Psoas muscle (tissue), 7 donors: ENCODE measurements at regions not wholly inside any gene's neighbourhood (a gene's known extent, or its start where the extent isn't known, plus 50 kb on each side); places are given as distances from the start of the nearest gene placed in this dataset.

Experiments used
- ATAC-seq, 4 donors: fragments of 200-7000 bp; cut with Tn5 transposase; one replicate each; pipeline ENCODE4 v1.9.1; 2020; ENCODE audit warnings: moderate library complexity in 3 of 4, mild to moderate bottlenecking in 2 of 4
- DNase-seq, 2 donors: peaks; one replicate each; pipeline ENCODE4 v3.0.0-alpha.2; 2020
- H3K27ac ChIP-seq: fragments of 200-600 bp; one replicate; pipeline ENCODE4 v1.8.0; 2022
- H3K27me3 ChIP-seq, 3 donors: fragments of 200-600 bp in 1 of 3; one replicate each; pipeline versions ENCODE4 v1.6.1 to v1.8.0; 2013 to 2022; ENCODE audit warnings: low read length in 2 of 3, mild to moderate bottlenecking in 2 of 3, moderate library complexity in 1 of 3; ENCODE audit not compliant: insufficient read depth in 3 of 3
- H3K36me3 ChIP-seq, 2 donors: fragments of 200-600 bp in 1 of 2; one replicate each; pipeline versions ENCODE4 v1.6.1 to v1.8.0; 2013 to 2022; ENCODE audit warnings: low read depth in 1 of 2, mild to moderate bottlenecking in 1 of 2, moderate library complexity in 1 of 2; ENCODE audit not compliant: insufficient read depth in 1 of 2
- H3K4me1 ChIP-seq: fragments of 200-600 bp; one replicate; pipeline ENCODE4 v1.8.0; 2022
- H3K4me3 ChIP-seq: fragments of 200-600 bp; one replicate; pipeline ENCODE4 v1.8.0; 2022; ENCODE audit warnings: mild to moderate bottlenecking
- H3K9me3 ChIP-seq: fragments of 200-600 bp; one replicate; pipeline ENCODE4 v1.8.0; 2022
- CTCF ChIP-seq: fragments of 200-600 bp; IDR thresholded peaks from one replicate; pipeline ENCODE4 v1.8.0; 2022; ENCODE audit warnings: antibody characterized with exemption
- WGBS, 3 donors: extraction: QIAGEN DNeasy Blood & Tissue Kit; methylation state at CpG; one replicate each; pipeline versions ENCODE4 v1.1.6 to v1.1.7; 2013; 5-methylcytosine and 5-hydroxymethylcytosine counted together
- intact Hi-C, 2 donors: fragments of 100-400 bp; cut with DNase I; formaldehyde crosslinking; loops; one replicate each; pipeline versions ENCODE4 v1.11.0 to v1.14.2; 2022
- donor health status: healthy with polysubstance abuse.
- donor health status: DM: no; HTN: no; CAD: no; lungs with moderate emphysema.
- donor health status: Bipolar disorder and iron deficiency.
- donor health status: healthy.
- donor health status: DM: yes; HTN: yes; CAD: no.
- donor health status: DM: no; HTN: no; CAD: no.
- donor health status: DM: yes; HTN: yes; CAD: no.

GRCh38 chr17:79525793-79526677 is 84.8 kb downstream of the RBFOX3 start:
- ATAC-seq = no peak
- intact Hi-C loops = no loop called here
- WGBS, 3 donors = 64 to 75% (median 68%) methylated on average over 22 of the region's 22 CpGs
- H3K4me3 ChIP-seq = no peak overlapping the region
- DNase-seq = no peak
- H3K36me3 ChIP-seq = no peaks in the 10 kb centered on the region
- H3K9me3 ChIP-seq = no peaks in the 10 kb centered on the region
- TF ChIP-seq CTCF = no peak
- H3K27me3 ChIP-seq = peaks cover 0 to 91% (median 22%) of the 10 kb centered on the region in 3 donors
- no peak overlapping the region for H3K27ac ChIP-seq
- H3K4me1 ChIP-seq = no peaks in the 10 kb centered on the region

GRCh38 chr17:79524213-79525187 is 86.4 kb downstream of the RBFOX3 start:
- H3K27ac ChIP-seq = no peak overlapping the region
- no peaks in the 10 kb centered on the region for H3K9me3 ChIP-seq
- intact Hi-C loops = no loop called here
- no peak overlapping the region for H3K4me3 ChIP-seq
- H3K36me3 ChIP-seq = no peaks in the 10 kb centered on the region
- no peak for TF ChIP-seq CTCF
- no peaks in the 10 kb centered on the region for H3K4me1 ChIP-seq
- ATAC-seq = no peak
- H3K27me3 ChIP-seq = peaks cover 0 to 94% (median 21%) of the 10 kb centered on the region in 3 donors
- WGBS, 3 donors = 60 to 61% (median 60%) methylated on average over 19 of the region's 19 CpGs
- DNase-seq = no peak

- Histone ChIP-seq H3K4me1 (no peaks in the 10 kb centered on the region), H3K9me3 (no peaks in the 10 kb centered on the region), H3K36me3 (no peaks in the 10 kb centered on the region), H3K4me3 (no peak overlapping the region), H3K27ac (no peak overlapping the region), H3K27me3 (peaks cover 0 to 92% (median 24%) of the 10 kb centered on the region in 3 donors)
- DNase-seq (no peak), ATAC-seq (no peak)
- WGBS, 3 donors = 84 to 88% (median 84%) methylated on average over 6 of the region's 6 CpGs
- intact Hi-C loops = no loop called here
- TF ChIP-seq CTCF = no peak
These were observed 88.4 kb downstream of the RBFOX3 start for GRCh38 chr17:79522414-79522813.

- no peak for ATAC-seq
- Histone ChIP-seq H3K4me3 (no peak overlapping the region), H3K9me3 (no peaks in the 10 kb centered on the region), H3K4me1 (no peaks in the 10 kb centered on the region), H3K36me3 (no peaks in the 10 kb centered on the region), H3K27ac (no peak overlapping the region), H3K27me3 (peaks cover 0 to 86% (median 19%) of the 10 kb centered on the region in 3 donors)
- no peak for DNase-seq
- intact Hi-C loops = no loop called here
- no peak for TF ChIP-seq CTCF
- WGBS, 3 donors = 69 to 87% (median 82%) methylated on average over 4 of the region's 4 CpGs
These were observed 89.6 kb downstream of the RBFOX3 start for GRCh38 chr17:79521225-79521624.
